Cardiac septum (tissue), 1 donor: ENCODE measurements at regions not wholly inside any gene's neighbourhood (a gene's known extent, or its start where the extent isn't known, plus 50 kb on each side); places are given as distances from the start of the nearest gene placed in this dataset.
"Not testable (repeated sequence)": the region's sequence is repeated elsewhere in the genome, so short reads cannot be mapped to it uniquely, and the experiment has no call there.

Source experiments
- DNase-seq: peaks from one replicate; pipeline ENCODE4 v3.0.0-alpha.2; 2020; ENCODE audit warnings: low spot score
- intact Hi-C: fragments of 100-400 bp; cut with DNase I; formaldehyde crosslinking; loops from one replicate; pipeline ENCODE4 v1.14.0; 2022
- donor health status: DM: no; HTN: no; CAD: no.

DNA sequence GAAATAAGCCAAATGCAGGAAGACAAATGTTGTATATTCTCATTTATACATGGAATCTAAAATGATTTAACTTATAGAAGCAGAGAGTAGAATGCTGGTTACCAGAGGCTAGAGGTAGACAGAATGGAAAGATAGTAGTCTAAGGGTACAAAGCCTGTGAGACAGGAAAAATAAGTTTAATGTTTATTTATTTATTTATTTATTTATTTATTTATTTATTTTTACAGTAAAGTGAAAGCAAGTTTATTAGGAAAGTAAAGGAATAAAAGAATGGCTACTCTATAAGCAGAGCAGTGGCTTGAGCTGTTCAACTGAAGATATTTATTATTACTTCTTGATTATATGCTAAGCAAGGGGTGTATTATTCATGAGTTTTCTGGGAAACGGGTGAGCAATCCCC is 203.2 kb downstream of the LAS1L start:
- DNase-seq, result no peak
- intact Hi-C loops, result no loop called here

DNA sequence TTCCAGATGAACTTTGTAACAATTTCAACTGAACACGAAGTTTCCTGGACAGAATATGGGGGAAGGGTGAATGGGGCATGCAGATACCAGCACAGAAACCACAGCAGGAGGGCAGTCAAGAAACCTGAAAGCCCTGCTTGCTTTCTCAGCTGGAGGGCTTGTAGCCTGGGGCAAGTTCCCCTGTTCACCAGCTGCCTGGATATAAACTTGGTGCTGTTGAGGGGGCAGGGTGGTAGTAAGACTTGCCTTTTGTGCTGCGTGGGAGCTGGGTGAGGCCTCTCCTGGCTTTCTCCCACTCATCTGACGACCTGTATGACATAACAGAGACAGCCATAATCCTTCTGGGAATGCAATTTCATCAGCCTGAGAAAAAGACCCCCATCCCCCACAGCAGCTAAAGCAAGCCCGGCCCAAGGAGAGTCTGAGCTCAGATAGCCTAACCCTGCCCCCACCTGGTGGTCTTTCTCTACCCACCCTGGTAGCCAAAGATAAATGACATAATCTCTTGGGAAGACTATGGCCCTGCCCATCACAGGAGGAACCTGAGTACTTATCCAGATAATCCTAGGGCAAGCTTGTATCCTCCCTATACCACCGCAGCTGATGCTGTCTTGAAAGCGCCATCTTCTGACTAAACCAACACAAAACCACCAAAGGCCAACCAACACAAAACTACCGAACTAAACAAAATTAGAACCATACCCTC is 234.3 kb downstream of the LAS1L start:
- intact Hi-C loops, result no loop called here
- DNase-seq, result no peak

DNA sequence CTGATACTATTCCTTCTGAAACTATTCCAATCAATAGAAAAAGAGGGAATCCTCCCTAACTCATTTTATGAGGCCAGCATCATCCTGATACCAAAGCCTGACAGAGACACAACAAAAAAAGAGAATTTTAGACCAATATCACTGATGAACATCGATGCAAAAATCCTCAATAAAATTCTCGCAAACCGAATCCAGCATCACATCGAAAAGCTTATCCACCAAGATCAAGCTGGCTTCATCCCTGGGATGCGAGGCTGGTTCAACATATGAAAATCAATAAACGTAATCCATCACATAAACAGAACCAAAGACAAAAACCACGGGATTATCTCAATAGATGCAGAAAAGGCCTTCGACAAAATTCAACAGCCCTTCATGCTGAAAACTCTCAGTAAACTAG is 251.7 kb downstream of the LAS1L start:
- intact Hi-C loops, DNase-seq: not testable (repeated sequence)

DNA sequence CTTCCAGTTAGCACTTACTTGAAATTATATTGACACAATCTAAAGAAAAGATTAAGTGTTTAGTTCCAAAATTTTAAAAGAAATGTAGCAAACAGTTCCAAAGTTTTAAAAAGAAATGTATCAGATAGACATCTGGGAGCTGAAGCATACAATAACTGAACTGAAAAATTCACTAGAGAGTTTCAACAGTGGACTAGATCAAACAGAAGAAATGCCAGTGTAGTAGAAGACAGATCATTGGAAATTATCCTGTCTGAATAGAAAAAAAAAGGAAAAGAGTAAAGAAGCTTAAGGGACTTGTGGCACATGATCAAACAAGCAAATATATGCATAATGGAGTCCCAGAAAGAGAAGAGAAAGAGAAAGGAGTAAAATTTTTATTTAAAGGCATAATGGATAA is 261.4 kb downstream of the LAS1L start:
- DNase-seq, result no peak
- intact Hi-C loops, result no loop called here

DNA sequence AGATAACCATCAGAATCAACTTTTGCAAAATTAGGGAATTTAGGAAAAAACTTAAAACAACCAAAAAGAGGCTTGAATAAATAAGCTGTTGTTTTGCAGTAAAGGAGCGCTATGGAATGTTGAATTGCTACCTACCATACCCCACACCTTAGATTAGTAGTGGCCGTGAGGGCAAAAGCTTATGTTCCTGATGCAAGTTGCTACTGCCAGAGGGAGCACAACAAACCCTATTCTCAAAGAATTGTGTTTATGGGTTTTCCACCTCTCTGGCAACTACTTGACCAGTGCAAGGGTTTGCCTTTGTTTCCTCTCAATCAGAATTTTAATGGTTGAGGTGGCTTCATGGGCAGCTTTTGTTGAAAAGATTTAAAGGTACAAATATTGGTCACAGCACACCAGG is 268.1 kb downstream of the LAS1L start:
- DNase-seq, result no peak
- intact Hi-C loops, result no loop called here

DNA sequence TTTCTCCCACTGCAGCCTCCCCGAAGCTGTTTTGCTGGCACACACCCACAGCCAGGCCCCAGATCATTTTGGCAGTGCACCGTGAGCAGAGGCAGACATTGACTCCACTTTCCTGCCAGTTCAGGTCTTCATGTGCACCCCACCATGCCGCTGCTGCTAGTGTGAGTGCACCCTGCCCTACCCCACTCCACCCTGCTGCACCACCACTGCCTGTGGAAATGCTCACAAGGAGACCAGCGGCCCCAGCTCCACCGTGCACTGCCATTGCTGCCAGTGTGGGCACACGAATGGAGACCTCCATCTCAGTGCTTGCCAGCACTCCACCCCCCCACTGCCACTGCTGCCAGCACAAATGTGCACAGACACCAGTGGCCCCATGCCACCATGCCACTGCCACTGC is 277.6 kb upstream of the ZC4H2 start:
- intact Hi-C loops, result no loop called here
- DNase-seq, result no peak

DNA sequence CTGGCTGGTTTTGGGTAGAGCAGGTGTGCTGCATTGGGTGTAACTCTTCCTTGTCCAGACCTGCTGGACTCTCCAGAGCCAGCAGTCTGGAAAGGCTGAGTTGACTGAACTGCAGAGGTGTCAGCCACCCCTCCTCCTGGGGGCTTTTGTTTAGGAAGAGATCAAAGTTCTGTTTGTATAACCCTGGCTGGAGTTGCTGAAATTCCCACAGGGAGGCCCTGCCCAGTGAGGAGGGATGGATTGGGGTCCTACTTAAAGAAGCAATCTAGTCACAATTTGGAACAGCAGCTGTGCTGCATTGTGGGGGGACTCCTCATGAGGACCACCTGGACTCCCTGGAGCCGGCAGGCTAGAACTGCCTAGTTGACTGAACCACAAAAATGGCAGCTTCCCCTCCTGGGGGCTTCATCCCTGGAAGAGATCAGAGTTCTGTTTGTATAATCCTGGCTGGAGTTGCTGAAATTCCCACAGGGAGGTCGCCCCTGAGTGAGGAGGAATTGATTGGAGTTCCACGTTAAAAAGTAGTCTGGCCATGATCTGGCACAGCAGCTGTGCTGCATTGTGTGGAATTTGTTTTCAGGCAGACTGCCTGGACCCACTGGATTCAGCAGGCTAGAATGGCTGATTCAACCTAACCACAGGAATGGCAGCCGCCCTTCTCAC is 264.9 kb upstream of the ZC4H2 start:
- intact Hi-C loops, result no loop called here
- DNase-seq, result no peak

DNA sequence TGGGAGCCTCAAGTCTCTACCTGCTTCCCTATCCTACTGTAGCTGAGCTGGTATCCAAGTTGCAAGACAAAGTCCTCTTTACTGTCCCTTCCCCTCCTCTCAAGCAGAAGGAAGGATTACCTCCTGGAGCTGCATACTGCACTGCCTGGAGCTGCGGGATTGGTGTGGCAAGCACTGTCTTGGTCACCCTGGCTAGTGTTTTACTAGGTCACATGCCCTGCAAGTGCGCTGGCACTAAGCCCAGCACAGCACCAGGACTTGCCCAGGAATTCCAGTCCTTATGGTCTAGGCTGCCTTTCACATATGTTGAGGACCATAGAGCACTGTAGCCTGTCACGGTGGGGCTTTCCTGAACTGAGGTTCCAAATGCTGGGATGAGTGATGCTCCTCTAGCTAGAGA is 227.3 kb upstream of the ZC4H2 start:
- DNase-seq, result no peak
- intact Hi-C loops, result no loop called here

DNA sequence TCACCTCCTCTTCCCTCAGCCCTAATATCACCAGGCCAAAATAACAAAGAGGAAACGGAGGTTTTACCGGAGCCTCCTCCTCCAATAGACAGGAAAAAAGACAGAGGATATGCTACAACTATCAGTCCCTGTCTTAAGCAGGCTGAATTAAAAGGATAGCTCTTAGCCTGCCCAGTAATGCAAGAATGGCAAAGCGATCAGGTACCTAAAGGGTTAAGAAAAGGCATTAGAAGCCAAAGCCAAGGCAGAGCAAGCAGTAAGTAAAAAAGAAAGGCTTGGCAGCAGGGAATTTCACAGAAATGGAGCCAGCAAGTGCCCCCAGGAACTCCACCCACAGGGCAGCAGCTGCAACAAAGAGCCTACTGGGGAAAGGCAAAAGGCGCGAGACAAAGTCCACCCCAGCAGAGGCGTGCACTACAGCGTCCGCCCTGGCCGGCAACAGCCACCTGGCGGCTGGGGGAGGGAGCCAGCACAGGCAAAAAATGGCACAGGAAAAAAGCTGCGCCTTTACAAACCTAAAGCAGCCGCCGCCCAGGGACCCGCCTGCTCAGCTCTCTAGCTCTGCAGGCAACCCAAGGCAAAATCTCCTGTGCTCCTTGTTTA is 220.6 kb upstream of the ZC4H2 start:
- no peak for DNase-seq
- intact Hi-C loops, result no loop called here

DNA sequence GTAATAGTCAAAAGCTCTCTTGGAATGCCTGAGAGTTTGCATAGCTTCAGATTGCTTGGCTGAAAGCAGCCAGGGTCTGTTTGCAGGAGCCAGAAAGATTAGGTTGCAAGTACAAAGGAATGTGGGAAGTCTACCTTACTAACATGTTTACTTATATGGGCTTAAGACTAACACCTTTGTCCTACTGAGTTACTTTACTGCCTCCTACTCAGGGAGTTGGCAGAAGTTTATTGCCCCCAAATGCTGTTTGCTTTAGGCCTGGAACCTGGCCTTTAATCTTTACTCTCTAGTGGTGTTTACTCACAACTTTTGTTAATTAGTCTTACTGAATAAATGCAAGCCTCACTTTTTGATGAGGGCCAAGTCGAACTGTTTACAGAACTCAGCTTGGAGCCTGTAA is 219.4 kb upstream of the ZC4H2 start:
- intact Hi-C loops, result no loop called here

DNA sequence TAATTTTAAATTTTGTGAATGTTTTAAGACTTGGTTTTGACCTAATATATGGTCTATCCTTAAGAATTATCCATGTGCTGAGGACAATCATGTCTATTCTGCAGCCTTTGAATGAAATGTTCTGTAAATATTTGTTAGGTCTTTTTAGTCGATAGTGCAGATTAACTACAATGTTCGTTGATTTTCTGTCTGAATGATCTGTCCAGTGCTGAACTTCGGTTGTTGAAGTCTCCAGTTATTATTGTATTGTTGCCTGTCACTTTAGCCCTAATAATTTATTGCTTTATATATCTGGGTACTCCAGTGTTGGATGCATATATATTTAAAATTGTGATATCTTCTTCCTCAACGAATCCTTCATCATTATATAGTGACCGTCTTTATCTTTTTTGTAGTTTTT is 218.3 kb upstream of the ZC4H2 start:
- intact Hi-C loops, result no loop called here
- DNase-seq, result no peak

More for the DNA sequence above, 219.4 kb upstream of the ZC4H2 start:
- no peak for DNase-seq

DNA sequence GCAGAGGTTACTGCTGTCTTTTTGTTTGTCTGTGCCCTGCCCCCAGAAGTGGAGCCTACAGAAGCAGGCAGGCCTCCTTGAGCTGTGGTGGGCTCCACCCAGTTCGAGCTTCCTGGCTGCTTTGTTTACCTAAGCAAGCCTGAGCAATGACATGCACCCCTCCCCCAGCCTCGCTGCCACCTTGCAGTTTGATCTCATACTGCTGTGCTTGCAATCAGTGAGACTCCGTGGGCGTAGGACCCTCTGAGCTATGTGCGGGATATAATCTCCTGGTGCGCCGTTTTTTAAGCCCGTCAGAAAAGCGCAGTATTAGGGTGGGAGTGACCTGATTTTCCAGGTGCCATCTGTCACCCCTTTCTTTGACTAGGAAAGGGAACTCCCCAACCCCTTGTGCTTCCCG is 187.1 kb upstream of the ZC4H2 start:
- DNase-seq, intact Hi-C loops: not testable (repeated sequence)

DNA sequence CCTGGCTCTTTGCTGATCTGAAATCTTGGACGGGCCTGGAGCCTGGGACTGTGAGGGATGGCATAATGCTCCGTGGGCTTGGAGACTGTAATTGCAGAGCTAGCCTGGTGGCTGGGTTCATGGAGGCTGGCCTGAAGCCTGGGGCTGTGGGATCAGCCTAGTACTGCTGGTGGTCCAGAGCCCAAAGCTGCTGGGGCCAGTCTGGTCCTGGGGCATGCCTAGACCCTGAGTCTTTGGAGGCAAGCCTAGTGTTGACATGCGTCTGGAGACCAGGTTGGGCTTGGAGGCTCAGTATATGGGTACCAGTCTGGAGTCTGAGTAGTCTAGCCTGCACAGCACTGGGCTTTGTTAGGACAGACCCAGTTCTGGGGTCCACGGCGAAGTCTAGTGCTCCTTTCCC is 172.0 kb upstream of the ZC4H2 start:
- intact Hi-C loops, result no loop called here
- DNase-seq, result no peak

DNA sequence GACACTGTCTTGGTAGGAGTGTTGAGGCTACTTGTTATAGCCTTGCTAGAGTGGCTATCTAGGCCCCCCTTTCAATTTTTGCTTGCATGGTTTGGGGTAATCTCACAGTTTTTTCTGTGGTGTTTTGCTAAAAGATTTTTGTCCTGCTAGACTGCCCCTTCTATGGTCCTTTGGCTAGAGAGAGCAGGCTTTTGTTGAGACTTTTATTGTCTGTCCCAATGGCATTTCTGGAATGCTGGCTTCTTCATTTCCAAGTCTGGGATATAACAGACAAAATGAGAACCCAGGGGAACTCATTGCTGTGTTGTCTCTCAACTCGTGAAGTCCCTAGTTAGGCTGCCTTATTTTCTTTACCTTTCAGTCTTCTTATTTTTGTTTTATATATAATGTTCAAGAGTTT is 160.2 kb upstream of the ZC4H2 start:
- intact Hi-C loops, result no loop called here
- DNase-seq, result no peak

DNA sequence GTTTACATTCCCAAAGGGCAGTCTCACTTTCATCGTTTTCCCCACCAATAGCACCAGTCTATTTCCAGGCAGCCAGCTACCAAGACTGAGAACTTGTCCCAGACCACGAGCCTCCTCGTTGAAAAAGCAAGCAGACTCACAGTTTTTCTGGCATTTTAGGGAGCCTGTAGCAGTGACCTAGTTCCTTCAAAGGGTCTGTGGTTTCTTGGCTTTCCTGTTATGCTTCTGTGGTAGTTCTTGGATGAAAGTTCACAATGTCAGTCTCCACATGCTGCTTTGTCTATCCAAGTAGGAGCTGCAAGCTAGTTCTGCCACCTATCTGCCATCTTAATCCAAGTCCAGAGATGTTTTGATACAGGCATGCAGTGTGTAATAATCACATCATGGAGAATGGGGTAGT is 151.6 kb upstream of the ZC4H2 start:
- intact Hi-C loops, result no loop called here

DNA sequence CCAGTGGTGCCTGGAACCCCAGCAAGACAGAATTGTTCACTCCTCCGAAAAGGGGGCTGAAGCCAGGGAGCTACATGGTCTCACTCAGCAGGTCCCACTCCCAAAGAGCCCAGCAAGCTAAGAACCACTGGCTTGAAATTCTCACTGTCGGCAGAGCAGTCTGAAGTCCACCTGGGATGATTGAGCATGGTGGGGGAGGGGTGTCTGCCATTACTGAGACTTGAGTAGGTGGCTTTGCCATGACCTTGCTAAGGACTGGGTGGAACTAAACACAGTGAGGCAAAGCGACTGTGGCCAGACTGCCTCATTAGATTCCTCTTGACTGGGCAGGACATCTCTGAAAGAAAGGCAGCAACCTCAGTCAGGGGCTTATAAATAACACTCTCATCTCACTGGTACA is 122.6 kb upstream of the ZC4H2 start:
- intact Hi-C loops, result no loop called here
- no peak for DNase-seq

More for the DNA sequence above, 151.6 kb upstream of the ZC4H2 start:
- no peak for DNase-seq

DNA sequence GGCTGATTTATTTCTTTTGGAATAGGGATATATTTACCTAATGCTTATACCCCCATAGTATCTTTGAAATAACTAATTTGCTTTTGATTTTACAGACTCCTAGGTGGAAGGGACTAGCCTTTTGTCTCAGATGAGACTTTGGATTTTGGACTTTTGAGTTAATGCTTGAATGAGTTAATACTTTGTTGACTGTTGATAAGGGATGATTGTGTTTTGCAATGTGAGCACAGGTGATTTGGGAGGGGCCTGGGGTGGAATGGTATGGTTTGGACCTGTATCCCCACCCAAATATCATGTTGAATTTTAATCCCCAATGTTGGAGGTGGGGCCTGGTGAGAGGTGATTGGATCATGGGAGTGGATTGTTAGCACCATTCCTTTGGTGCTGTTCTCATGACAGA is 117.4 kb upstream of the ZC4H2 start:
- DNase-seq, result no peak
- intact Hi-C loops, result no loop called here

DNA sequence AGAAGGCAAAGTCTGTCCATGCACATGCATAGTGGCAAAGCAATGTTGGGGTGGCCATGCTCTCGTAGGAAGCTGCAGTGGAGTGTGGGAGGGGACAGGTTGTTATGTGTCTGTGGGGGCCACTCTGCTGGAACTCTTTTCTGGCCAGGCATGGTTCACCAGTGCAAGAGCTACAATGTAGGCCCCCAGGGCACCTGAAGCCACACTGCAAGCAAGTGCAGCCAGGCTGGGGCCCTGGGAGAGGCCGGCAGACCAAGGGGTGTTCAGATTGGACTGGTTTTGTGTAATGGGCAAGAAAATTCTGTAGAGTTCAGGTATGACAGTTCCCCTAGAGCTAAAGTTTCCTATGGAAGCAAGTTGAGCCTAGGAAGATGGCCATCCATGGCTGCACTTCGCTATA is 97.0 kb upstream of the ZC4H2 start:
- intact Hi-C loops, result no loop called here
- DNase-seq, result no peak

DNA sequence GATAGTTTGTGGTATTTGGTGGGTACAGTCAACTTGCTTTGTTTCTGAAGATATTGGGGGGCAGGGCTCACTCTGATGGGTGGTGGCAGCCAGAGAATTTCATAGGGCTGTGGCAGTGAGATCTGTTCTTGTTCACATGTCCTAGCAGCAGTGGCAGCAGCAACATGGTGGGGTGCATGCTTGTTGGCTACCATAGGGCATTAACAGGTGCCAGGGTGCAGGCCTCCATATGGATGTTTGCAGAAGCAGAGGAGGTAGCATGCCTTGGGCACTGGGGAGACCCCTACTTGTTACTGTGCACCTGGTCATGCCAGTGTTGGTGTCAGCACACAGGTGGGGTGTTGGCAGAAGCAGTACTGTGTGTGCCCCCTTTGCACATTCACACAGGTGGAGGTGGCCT is 96.3 kb upstream of the ZC4H2 start:
- DNase-seq, result no peak
- intact Hi-C loops, result no loop called here

DNA sequence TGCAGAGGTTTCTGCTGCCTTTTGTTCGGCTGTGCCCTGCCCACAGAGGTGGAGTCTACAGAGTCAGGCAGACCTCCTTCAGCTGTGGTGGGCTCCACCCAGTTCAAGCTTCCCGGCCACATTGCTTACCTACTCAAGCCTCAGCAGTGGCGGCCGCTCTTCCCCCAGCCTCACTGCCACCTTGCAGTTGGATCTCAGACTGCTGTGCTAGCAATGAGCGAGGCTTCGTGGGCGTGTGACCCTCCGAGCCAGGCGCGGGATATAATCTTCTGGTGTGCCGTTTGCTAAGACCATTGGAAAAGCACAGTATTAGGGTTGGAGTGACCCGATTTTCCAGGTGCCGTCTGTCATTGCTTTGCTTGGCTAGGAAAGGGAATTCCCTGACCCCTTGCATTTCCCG is 82.4 kb upstream of the ZC4H2 start:
- DNase-seq, intact Hi-C loops: not testable (repeated sequence)

DNA sequence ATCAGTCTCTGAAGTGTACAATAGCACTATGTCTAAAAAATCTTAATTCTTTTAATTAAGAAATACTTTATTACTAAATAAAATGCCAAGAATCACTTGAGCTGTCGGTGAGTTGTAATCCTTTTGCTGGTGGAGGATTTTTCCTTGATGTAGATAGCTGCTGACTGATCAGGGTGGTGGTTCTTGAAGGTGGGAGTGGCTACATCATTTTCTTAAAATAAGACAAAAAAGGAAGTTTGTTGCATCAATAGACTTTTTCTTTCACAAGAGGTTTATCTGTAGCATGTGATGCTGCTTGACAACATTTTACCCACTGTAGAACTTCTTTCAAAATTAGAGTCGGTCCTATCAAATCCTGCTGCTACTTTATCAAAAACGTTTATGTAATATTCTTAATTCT is 68.8 kb upstream of the ZC4H2 start:
- intact Hi-C loops, result no loop called here
- no peak for DNase-seq
